COLO668 (cell line): ENCODE measurements at regions not wholly inside any gene's neighbourhood (a gene's known extent, or its start where the extent isn't known, plus 50 kb on each side); places are given as distances from the start of the nearest gene placed in this dataset.
"Not testable (repeated sequence)": the region's sequence is repeated elsewhere in the genome, so short reads cannot be mapped to it uniquely, and the experiment has no call there.

Experiments
- DNase-seq: peaks from one replicate; lab custom pipeline; 2025; ENCODE audit not compliant: unreplicated experiment; lab: John Stamatoyannopoulos, UW

- no peak for DNase-seq
Observed at GRCh38 chr3:110504901-110505300, 566.7 kb upstream of the NECTIN3 start.

GRCh38 chr3:110506890-110507289 is 564.7 kb upstream of the NECTIN3 start:
- DNase-seq, result no peak

GRCh38 chr3:110507570-110507969 is 564.0 kb upstream of the NECTIN3 start:
- DNase-seq, result not testable (repeated sequence)

DNA sequence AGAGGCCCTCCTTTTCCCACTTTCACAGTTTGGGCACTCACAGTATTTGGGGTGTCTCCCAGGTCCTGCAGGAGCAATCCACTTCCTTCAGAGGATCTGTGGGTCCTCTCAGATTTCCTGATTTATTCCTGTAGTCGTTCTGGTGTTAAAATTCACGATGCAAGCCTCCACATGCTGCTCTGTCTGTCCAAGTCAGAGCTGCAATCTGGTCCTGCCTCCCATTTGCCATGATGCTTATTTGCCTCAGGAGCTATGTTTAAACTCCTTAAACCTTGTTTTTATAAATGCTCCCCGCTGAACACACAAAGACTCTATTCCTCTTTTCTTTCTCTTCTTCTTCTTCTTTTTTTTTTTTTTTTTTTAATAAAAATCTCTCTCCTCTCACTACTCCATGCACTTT is 558.7 kb upstream of the NECTIN3 start:
- no peak for DNase-seq

DNA sequence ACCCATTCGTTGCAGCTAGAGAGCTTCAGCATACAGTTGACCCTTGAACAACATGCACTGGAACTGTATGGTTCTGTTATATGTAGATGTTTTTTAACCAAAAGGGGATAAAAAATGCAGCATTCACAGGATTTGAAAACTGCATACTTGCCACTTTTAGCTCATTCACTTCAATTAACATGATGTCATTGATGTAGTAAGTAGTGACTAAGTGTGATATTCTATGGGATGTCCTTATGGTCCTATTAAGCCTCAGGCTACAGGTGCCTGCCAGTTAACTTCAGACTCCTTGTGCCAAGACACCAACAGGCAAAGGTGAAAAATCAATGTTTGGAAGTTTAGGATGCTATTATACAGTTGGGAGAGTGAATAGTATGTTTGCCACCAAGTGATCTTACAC is 553.6 kb upstream of the NECTIN3 start:
- no peak for DNase-seq

GRCh38 chr3:110519071-110519470 is 552.5 kb upstream of the NECTIN3 start:
- no peak for DNase-seq

DNA sequence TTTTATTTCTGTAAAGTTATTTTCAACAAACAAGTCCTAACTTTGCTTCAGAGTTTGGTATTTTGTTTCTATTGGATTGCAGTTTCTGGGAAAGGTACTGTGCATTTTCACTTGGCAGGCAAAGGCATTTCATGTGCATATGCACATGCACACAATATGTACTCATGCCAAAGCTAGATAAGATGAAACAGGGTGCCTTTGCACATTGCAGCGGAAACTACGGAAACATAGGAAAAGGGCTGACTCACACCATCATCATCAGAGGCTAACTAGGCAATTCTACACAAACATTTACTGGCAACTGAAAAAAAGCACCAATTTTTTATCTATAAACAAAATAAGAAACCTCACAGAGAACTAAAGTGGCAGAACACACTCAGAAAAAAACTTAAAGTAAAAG is 550.6 kb upstream of the NECTIN3 start:
- no peak for DNase-seq

- not testable (repeated sequence) for DNase-seq
Observed at GRCh38 chr3:110525558-110526064, 546.0 kb upstream of the NECTIN3 start.

- DNase-seq, result no peak
Observed at GRCh38 chr3:110526777-110527727, 544.6 kb upstream of the NECTIN3 start.

- no peak for DNase-seq
Observed at GRCh38 chr3:110528305-110529121, 543.1 kb upstream of the NECTIN3 start.

DNA sequence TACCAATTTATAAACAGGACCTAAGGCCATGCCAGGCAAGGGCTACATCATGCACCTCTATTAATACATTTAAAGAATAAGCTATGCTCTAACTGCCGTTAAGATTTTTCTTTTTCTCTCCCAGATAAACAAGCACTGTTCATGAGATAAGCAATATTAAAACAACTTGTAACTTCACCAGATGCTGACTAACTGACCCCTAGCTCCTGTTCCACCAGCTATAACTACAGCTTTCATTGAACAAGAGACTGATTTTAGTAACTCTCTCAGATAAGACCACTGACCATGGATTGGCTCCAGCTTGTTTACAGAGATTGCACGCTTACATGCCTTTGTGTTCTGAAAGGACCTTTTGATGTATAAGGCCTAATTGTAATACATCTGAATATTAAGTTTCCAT is 540.7 kb upstream of the NECTIN3 start:
- no peak for DNase-seq

GRCh38 chr3:110533089-110533488 is 538.5 kb upstream of the NECTIN3 start:
- DNase-seq, result no peak

GRCh38 chr3:110542552-110543150 is 529.0 kb upstream of the NECTIN3 start:
- no peak for DNase-seq

DNA sequence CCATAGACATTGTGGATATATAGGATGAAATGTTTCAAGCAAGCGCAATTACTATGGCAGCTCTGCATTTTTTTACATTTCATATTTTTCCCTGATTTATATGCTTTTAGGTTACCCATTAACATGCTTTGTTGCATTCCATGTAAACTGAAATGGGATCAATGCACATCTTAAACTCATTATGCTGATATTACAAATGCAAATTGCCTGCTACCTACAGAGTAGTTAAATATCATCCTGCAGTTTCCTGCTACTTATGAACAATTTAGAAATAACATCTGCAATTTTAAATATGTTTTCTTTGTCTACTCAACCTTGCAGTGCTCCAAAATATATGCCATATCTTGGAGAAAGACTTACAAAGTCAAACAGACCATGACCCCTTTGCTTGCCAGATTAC is 526.9 kb upstream of the NECTIN3 start:
- DNase-seq, result no peak

- DNase-seq, result no peak
Observed at GRCh38 chr3:110550511-110550910, 521.1 kb upstream of the NECTIN3 start.

DNA sequence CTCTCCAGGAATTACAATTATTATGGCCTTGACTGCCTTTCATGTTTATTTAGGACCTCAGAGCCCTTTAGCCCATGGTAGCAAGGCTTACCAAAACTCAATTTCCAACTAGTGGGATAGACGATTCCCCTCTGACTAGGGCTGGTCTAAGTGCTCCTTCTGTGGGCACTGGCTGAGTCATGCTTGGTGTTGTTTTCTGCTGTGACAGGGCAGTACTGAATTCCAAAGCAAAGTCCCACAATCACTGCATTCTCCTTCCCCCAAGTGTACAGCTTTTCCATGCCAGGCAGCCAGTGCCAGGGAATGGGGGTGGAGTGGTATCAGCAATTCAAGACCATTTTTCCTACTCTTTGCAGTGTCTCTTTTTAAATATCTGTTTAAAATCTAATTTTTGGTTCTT is 509.0 kb upstream of the NECTIN3 start:
- no peak for DNase-seq

DNA sequence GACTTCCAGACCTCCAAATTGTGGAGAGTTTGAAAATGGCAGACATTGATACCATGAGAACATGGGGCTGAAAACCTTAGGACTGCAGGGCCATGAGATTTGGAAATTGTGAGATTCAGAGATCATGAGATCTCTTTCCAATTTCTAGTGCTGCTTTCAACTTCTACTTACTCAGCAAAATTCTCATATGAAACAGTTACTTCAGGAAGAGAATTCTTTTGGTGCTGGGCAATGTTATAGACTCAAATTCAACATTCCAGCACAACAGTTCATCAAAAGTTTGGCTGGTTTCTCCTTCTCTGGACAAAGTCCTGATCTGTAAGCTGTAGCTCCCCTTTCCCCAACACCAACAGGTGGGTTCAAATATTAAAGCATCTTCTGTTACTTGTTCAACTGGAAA is 506.9 kb upstream of the NECTIN3 start:
- no peak for DNase-seq

- DNase-seq, result no peak
Observed at GRCh38 chr3:110567029-110567428, 504.6 kb upstream of the NECTIN3 start.

DNA sequence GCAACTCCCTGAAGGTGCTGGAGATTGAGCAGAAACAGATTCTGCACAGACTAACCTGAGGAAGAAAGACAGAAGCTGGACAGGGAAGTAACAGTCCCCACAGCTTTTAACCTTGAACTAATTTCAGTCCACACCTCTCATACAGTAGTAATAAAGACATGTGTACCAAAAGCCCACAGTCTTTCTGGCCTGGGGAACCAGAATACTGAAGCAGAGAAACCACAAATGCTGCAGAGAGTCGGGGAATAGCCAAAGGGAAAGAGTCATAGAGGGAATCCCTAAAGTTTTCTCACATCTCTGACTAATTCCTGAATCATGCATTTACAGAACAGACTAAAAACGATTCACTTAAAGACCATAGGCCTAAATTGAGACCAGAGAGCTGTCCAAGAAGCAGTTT is 503.4 kb upstream of the NECTIN3 start:
- no peak for DNase-seq

DNA sequence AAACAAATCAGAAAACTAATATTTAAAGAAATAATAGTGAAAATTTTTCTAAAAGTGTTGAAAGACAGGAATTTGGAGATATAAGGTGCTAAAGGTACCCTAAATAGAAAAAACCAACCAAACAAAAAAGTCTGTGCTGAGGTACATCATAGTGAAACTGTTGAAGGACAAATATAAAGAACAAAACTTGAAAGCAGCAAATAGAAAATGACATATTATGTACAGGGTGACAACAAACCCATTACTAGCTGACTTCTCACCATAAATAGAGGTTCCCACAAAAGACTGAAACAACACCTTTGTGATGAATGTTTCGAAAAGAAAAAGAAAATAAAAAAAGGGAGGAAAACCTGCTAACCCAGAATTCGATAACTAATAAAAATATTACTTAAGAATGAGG is 502.5 kb upstream of the NECTIN3 start:
- no peak for DNase-seq

- DNase-seq, result no peak
Observed at GRCh38 chr3:110575702-110576101, 495.9 kb upstream of the NECTIN3 start.
